ENCODE measurements at regions not wholly inside any gene's neighbourhood (a gene's known extent, or its start where the extent isn't known, plus 50 kb on each side); places are given as distances from the start of the nearest gene placed in this dataset.

DNA sequence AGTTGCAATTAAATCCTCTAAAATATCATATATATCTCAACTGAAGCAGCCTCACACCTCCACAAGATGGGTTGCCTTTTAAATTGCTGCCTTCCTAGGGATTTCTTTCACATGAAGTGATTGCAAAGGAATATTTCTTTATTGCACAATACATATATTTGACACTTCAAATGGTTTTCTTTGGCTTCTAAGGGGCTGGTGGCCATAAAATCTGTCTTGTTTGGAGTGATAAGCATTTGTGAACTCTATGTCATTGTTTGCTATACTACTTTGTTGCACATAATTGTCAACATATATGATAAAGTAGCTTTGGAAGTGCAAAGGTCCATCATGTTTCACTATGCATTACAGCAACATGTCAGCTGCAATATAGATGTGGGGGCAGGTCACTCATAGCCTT is 2380.9 kb downstream of the PCDH9 start:
- no peaks in the 10 kb centered on the region for H3K36me3 ChIP-seq (ENCODE audit: insufficient read depth in 1 of 2, low read depth in 1 of 2)
- H3K4me3 ChIP-seq: no peak overlapping the region
- ATAC-seq: no peak
- no peak overlapping the region for H3K27ac ChIP-seq
- no peaks in the 10 kb centered on the region for H3K27me3 ChIP-seq (ENCODE audit: insufficient read depth in 3 of 3, low read length in 2 of 3)
- H3K9me3 ChIP-seq: no peaks in the 10 kb centered on the region
- intact Hi-C loops (cut with DNase I): no loop called here
- no peak for DNase-seq
- no peaks in the 10 kb centered on the region for H3K4me1 ChIP-seq
- TF ChIP-seq, protein P1, sequence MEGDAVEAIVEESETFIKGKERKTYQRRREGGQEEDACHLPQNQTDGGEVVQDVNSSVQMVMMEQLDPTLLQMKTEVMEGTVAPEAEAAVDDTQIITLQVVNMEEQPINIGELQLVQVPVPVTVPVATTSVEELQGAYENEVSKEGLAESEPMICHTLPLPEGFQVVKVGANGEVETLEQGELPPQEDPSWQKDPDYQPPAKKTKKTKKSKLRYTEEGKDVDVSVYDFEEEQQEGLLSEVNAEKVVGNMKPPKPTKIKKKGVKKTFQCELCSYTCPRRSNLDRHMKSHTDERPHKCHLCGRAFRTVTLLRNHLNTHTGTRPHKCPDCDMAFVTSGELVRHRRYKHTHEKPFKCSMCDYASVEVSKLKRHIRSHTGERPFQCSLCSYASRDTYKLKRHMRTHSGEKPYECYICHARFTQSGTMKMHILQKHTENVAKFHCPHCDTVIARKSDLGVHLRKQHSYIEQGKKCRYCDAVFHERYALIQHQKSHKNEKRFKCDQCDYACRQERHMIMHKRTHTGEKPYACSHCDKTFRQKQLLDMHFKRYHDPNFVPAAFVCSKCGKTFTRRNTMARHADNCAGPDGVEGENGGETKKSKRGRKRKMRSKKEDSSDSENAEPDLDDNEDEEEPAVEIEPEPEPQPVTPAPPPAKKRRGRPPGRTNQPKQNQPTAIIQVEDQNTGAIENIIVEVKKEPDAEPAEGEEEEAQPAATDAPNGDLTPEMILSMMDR (IDR thresholded peaks at IDR 0.05): no peak

DNA sequence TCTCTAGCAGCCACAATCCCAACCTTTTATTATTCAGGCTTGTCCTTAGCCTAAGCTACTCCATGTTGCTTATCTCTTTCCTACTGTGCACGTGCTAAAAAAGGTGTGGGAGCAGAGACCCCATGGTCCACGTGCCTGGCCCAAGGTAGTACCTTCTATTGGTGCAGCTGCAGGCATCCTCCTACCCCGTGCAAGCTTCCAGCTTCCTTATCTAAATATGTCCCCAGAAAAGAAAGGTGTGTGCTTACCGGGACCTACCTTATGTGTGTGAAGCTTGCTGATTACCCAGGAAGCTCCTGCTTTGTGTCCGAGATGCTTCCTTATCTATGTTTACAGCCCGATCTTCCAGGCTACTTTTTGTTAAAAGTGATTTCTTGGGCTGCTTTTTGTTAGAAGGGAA is 2382.4 kb downstream of the PCDH9 start:
- no peaks in the 10 kb centered on the region for H3K9me3 ChIP-seq
- ATAC-seq (no peak), DNase-seq (no peak)
- TF ChIP-seq, protein P1 (IDR thresholded peaks at IDR 0.05): no peak
- WGBS, 3 donors: 83 to 86% (median 85%) methylated on average over 6 of the region's 6 CpGs
- no peaks in the 10 kb centered on the region for H3K36me3 ChIP-seq (ENCODE audit: insufficient read depth in 1 of 2, low read depth in 1 of 2)
- no peaks in the 10 kb centered on the region for H3K4me1 ChIP-seq
- intact Hi-C loops (cut with DNase I): no loop called here
- H3K27ac ChIP-seq: no peak overlapping the region
- H3K27me3 ChIP-seq (ENCODE audit: insufficient read depth in 3 of 3, low read length in 2 of 3): no peaks in the 10 kb centered on the region
- H3K4me3 ChIP-seq: no peak overlapping the region

DNA sequence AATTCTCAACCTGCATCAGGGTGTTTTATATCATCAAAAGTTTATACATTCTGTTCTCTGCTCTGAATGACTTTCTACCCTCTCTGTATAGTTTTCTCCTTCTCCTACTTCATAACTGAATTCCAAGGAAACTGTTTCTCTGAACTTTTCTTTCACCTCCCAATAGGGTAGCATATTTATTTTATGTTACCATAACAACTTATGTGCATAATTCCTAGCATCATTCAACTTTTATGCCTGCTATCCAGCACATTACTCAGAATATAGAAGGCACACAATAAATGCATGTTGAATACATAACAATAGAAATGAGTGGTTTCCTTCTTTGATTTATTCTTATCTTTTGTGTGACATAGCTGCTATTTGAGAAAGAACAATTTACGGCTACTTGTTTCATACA is 2385.0 kb downstream of the PCDH9 start:
- no peaks in the 10 kb centered on the region for H3K36me3 ChIP-seq (ENCODE audit: insufficient read depth in 1 of 2, low read depth in 1 of 2)
- no peaks in the 10 kb centered on the region for H3K27me3 ChIP-seq (ENCODE audit: insufficient read depth in 3 of 3, low read length in 2 of 3)
- TF ChIP-seq, protein P1 (IDR thresholded peaks at IDR 0.05): no peak
- ATAC-seq (no peak), DNase-seq (no peak)
- H3K27ac ChIP-seq: no peak overlapping the region
- H3K4me3 ChIP-seq: no peak overlapping the region
- intact Hi-C loops (cut with DNase I): no loop called here
- H3K4me1 ChIP-seq: no peaks in the 10 kb centered on the region
- H3K9me3 ChIP-seq: no peaks in the 10 kb centered on the region
- 38 to 52% (median 51%) methylated on average over 1 of the region's 1 CpG for WGBS, 3 donors

DNA sequence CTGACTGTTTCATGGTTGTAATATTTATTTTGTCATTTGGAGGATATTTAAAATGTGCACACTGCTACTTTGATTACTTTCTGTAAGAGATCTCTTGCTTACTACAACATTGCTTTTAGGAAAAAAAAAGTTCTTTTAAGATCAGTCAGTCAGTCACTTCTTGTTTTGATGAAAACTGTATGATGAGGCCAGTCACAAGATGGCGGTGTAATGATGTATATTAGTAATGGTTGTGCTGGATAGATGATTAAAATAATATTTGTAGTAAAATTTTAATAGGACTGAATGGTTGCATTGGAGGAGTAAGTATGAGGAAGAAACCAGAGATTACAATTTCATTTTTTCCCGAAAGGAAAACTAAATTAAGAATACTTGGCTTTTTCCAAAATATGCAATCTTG is 2411.1 kb downstream of the PCDH9 start:
- 85 to 93% (median 87%) methylated on average over 2 of the region's 2 CpGs for WGBS, 3 donors
- intact Hi-C loops (cut with DNase I): no loop called here

DNA sequence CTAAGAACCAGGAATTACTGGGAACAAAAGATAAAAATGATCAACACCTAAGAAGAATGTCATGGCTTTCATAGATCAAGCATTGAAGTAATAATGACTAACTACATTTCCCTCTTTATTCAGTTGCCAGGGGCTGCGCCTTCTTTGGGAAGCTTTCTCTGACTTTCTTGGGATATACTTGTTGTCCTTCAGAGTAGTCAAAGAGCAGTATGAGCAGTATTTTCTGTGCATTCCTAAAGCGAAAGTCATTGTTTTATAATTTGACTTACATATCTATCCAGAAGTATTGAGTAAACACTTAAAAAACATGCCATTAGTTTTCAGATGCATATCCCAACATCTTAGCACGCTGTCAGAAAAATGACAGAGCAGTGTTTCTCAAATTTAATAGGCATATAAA is 2412.4 kb downstream of the PCDH9 start:
- no peaks in the 10 kb centered on the region for H3K27me3 ChIP-seq (ENCODE audit: insufficient read depth in 3 of 3, low read length in 2 of 3)
- H3K9me3 ChIP-seq: no peaks in the 10 kb centered on the region
- H3K4me3 ChIP-seq: no peak overlapping the region
- no peaks in the 10 kb centered on the region for H3K36me3 ChIP-seq (ENCODE audit: insufficient read depth in 1 of 2, low read depth in 1 of 2)
- ATAC-seq: no peak
- intact Hi-C loops (cut with DNase I): no loop called here
- WGBS, 3 donors: 86 to 89% (median 88%) methylated on average over 3 of the region's 3 CpGs
- no peaks in the 10 kb centered on the region for H3K4me1 ChIP-seq
- TF ChIP-seq, protein P1 (IDR thresholded peaks at IDR 0.05): no peak
- DNase-seq: no peak
- H3K27ac ChIP-seq: no peak overlapping the region

More for the DNA sequence above, 2411.1 kb downstream of the PCDH9 start:
- TF ChIP-seq, protein P1 (IDR thresholded peaks at IDR 0.05): no peak
- Histone ChIP-seq H3K27me3 (ENCODE audit: insufficient read depth in 3 of 3, low read length in 2 of 3) (no peaks in the 10 kb centered on the region), H3K9me3 (no peaks in the 10 kb centered on the region), H3K27ac (no peak overlapping the region), H3K36me3 (ENCODE audit: insufficient read depth in 1 of 2, low read depth in 1 of 2) (no peaks in the 10 kb centered on the region), H3K4me1 (no peaks in the 10 kb centered on the region), H3K4me3 (no peak overlapping the region)
- no peak for ATAC-seq
- no peak for DNase-seq

Data from psoas muscle (tissue), 7 donors.